HFF-Myc (cell line): ENCODE measurements at regions not wholly inside any gene's neighbourhood (a gene's known extent, or its start where the extent isn't known, plus 50 kb on each side); places are given as distances from the start of the nearest gene placed in this dataset.

Experiments
- DNase-seq: peaks from one replicate; pipeline ENCODE4 v3.0.0-alpha.2; 2011; ENCODE audit warnings: low read depth; ENCODE audit errors: extremely low read depth
- H3K4me3 ChIP-seq: replicated peaks from 2 replicates; pipeline ENCODE4 v1.5.1; 2011; ENCODE audit warnings: low read depth, mild to moderate bottlenecking, control low read depth, low read length
- TF ChIP-seq, protein P1 (sequence below): IDR thresholded peaks from 2 replicates; pipeline ENCODE4 v1.5.1; 2012; ENCODE audit warnings: mild to moderate bottlenecking, low read depth, low read length, control low read depth; ENCODE audit errors: missing control alignments

DNA sequence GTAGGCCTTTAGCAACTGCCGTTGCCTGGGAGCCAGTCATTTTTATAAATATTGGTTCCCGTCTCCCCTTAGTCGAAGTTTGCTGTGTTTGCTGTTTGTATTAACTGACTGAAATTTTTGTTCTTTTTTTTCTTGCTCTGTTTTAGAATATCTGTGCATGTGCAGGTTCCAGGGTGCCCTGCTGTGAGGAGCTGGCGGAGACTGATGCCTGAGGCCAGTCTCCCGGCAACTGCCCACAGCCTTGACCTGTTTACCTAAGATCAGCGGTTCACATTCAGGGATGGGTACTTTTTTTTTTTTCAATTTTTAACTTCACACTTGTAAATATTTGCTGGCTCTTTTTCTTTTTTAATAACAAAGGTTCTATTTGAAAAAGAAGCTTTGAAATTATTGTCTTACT is 262.6 kb upstream of the ADAMTS16 start:
- TF ChIP-seq, protein P1, sequence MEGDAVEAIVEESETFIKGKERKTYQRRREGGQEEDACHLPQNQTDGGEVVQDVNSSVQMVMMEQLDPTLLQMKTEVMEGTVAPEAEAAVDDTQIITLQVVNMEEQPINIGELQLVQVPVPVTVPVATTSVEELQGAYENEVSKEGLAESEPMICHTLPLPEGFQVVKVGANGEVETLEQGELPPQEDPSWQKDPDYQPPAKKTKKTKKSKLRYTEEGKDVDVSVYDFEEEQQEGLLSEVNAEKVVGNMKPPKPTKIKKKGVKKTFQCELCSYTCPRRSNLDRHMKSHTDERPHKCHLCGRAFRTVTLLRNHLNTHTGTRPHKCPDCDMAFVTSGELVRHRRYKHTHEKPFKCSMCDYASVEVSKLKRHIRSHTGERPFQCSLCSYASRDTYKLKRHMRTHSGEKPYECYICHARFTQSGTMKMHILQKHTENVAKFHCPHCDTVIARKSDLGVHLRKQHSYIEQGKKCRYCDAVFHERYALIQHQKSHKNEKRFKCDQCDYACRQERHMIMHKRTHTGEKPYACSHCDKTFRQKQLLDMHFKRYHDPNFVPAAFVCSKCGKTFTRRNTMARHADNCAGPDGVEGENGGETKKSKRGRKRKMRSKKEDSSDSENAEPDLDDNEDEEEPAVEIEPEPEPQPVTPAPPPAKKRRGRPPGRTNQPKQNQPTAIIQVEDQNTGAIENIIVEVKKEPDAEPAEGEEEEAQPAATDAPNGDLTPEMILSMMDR = no peak
- no peak for DNase-seq

DNA sequence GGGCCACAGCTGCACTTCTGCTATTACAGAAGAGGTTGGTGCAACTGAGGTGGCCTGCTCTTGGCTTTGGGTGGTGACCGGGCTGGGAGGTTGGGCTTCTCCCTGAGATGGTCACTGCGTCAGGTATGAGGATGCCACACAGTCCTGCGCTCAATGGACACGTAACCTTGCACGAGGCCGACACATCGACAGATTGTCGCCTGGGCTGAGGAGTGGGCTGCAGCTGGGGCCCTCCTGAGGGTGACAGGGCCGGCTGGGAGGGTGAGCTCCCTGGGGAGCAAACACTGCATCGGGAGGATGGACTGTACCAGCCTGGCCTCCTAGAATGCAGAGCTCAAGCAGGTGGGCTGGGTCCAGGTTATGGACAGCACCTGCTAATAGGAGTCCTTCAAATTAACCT is 261.1 kb upstream of the ADAMTS16 start:
- DNase-seq = no peak
- H3K4me3 ChIP-seq = no peak overlapping the region
- TF ChIP-seq, protein P1 = no peak

More for the DNA sequence above, 262.6 kb upstream of the ADAMTS16 start:
- no peak overlapping the region for H3K4me3 ChIP-seq

DNA sequence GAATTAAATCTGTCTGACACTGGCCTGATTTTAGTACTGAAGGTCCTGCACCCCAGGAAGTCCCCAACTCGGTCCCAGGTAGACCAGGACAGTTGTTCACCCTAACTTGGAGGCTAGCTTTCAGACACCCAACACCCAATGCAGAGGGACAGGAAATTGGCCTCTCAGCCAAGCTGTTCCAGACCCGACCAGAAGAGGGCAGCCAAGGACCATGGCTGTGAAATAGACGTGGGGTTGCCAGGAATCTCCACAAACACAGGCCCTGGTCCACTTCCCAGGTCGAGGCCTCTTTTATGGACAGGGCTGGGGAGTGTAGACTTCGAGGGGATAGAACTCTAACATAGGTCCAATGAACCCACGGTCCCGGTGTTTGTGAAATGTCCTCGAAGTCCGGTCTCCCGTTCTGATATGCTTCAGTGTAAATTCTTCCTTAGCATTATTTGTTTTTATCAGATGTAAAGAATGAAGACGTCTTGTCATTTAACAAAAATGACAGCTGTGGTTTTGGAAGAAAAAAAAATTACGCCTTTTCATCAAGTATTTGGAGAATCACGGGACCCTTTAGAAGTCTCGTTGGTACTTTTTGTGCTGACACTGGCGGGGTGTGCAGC is 260.3 kb upstream of the ADAMTS16 start:
- DNase-seq = peak; percentile 25
- TF ChIP-seq, protein P1 = peak; percentile 77
- H3K4me3 ChIP-seq = no peak overlapping the region

DNA sequence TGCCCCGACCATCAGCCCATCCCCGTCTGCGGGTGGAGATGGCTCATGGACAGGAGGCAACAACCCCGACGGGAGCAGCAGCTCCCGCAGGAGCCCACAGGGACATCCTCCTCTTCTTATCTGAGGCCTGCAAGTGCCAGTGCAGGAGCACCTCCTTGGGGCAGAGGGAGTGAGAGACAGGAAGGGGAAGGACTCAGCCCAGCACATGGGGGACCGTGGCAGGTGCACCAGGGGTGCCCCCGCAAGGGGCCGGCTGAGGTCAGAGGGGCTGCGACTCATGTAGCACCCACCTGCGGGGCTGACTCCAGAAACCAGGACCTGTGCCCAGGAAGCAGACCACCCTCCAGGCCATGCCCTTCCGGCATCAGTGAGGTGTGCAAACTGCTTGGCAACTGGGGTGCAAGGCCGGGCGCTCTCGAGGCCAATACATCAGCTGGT is 259.8 kb upstream of the ADAMTS16 start:
- DNase-seq = no peak

DNA sequence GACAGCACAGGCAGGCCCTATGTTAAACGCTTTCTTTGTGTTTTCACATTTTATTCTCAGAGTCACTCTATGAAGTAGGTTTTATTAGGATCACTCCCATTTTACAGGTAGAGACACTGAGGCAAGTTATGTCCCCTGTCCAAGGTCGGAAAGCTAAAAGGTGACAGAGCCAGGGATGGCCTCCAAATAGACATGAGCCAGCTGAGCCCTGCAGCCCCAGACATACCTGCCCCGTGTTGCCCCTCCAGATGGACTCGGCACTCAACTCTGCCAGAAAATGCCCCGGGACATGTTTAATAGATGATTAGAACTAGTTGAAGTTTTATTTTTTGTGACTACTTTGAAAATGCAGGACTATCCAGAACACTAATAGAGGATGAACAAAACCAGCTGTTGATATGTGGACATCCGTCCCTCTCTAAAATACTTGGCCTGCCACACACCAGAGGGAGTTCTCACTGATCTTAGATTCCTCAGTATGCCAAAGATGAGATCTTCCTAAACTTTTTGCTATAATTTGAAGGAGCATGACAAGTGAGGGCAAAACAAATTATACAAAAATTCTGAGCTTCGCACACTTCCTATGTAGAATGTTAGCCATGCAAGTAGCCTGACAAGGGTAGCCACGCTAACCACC is 258.6 kb upstream of the ADAMTS16 start:
- no peak for DNase-seq
- no peak overlapping the region for H3K4me3 ChIP-seq
- TF ChIP-seq, protein P1 = no peak

More for the DNA sequence above, 259.8 kb upstream of the ADAMTS16 start:
- no peak overlapping the region for H3K4me3 ChIP-seq
- TF ChIP-seq, protein P1 = no peak

DNA sequence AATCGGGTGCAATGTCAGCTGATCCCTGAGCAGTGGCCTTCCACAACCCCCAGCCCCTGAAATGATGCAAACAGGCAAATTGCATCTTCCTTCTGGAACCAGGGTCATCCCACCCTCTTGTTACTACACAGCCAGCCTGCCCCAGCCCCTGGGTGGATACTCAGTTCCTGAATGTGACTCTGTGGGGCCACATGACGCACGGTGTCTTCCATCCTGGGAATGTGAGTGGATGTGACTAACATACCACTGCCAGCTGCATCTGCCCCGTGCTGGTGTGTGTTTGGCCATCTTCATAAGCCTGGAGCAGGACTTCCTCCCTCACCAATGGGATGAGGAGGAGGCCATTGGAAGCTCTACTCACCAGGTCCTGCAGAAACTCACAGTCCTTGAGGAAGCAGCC is 257.9 kb upstream of the ADAMTS16 start:
- H3K4me3 ChIP-seq = no peak overlapping the region
- TF ChIP-seq, protein P1 = no peak
- DNase-seq = no peak
